ENCODE measurements at regions not wholly inside any gene's neighbourhood (a gene's known extent, or its start where the extent isn't known, plus 50 kb on each side); places are given as distances from the start of the nearest gene placed in this dataset.

GRCh38 chr2:149271575-149271974, 58.8 kb upstream of the LYPD6 start:
- no peak for DNase-seq

DNA sequence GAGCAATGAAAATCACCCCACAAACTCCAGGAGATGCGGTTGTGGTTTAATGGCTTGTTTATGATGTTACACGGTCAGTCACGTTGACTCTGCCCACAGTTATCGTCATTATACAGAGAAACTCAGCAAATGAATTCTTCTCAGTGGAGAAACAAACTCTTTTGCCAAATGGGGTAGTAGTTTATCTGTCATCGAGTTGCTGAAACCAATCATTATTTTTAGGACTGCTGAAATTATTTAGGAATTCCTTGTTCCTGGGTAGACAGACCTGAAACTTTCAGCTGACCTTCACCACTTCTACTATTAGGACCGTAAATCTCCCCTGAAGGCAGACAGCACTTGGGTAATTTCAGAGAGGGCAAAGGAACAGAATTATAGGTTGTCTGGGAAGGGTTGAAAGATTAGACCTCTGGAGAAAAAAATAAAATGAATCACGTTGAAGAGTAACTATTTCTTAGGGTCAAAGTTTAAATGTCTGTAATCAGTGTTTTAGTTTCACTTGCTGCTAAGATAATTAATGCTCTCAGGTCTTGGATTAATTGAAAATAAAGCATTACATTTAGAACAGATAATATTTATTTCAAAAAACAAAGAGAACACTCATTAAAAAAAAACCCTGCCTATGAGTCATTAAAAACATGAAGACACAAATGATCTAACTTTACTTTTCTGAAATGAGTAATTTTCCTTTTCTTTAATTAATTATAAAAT, 52.1 kb upstream of the LYPD6 start:
- DNase-seq = peak; percentile 96

DNA sequence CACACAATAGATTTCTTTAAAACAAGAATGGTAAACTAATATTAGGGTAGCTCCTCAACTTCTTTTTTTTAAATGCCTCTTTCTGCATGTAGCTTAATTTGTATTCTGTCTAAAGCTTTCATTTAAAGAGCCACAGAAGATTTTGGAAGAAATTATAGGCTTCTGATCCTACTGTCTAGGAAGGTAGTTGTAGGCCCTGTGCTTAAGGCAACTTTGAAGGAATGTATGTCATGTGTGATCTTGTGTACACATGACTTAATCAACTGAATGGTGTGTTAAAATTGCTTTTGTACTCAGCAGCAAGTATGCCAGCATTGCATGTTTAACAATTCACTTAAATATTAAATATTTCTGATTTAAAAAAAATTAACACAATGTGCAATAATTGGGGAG, 51.5 kb upstream of the LYPD6 start:
- peak; percentile 50 for DNase-seq
